ENCODE measurements at regions not wholly inside any gene's neighbourhood (a gene's known extent, or its start where the extent isn't known, plus 50 kb on each side); places are given as distances from the start of the nearest gene placed in this dataset.
"Not testable (repeated sequence)": the region's sequence is repeated elsewhere in the genome, so short reads cannot be mapped to it uniquely, and the experiment has no call there.

GRCh38 chr10:15428681-15429080 lies 57.6 kb upstream of the FAM171A1 start:
- no peak for DNase-seq

- DNase-seq = peak; percentile 21 to 45
Measured at GRCh38 chr10:15427843-15428414, 56.8 kb upstream of the FAM171A1 start.

GRCh38 chr10:15426558-15426957 lies 55.5 kb upstream of the FAM171A1 start:
- DNase-seq = no peak

- no peak for DNase-seq
Measured at GRCh38 chr10:15426115-15426514, 55.0 kb upstream of the FAM171A1 start.

GRCh38 chr10:15421875-15422274 lies 50.8 kb upstream of the FAM171A1 start:
- not testable (repeated sequence) for DNase-seq

All from NCI-H524 (cell line).